GM20431 (cell line): ENCODE measurements at regions not wholly inside any gene's neighbourhood (a gene's known extent, or its start where the extent isn't known, plus 50 kb on each side); places are given as distances from the start of the nearest gene placed in this dataset.

Source experiments
- in situ Hi-C: fragments of 300-500 bp; cut with MseI, MboI; formaldehyde crosslinking; loops from one replicate; pipeline ENCODE4 v1.15.0; 2020; ENCODE audit warnings: low sequenced_read_pairs; ENCODE audit not compliant: unreplicated experiment

DNA sequence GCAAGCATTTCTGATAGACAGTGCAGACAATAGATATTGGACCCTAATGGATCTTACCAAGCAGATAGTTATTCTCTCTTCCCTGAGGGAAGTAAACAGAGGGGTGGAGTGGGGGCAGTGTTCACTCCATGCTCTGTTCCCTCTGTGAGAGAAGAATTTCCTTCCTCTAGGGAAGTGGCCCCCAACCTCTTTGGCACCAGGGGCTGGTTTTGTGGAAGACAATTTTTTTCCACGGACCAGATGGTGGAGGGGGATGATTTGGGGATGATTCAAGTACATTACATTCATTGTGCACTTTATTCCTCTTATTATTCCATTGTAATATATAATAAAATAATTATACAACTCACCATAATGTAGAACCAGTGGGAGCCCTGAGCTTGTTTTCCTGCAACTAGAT lies 459.9 kb downstream of the ADGRL2 start:
- in situ Hi-C loops = no loop called here

DNA sequence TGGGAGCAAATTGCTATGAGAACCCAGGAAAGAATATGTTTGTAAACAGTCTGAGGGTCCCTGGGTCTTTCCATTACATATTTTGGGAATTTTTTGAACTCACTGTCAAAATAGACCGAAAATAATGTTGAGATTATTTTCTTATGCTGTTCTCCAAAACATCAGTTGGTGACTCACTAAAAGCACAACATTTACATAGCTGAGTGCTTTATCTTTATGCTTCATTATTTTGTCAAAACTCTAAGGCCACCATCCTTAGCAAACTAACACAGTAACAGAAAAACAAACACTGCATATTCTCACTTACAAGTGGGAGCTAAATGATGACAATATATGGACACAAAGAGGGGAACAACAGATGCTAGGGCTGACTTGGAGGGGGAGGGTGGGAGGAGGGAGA lies 459.3 kb downstream of the ADGRL2 start:
- in situ Hi-C loops = no loop called here

DNA sequence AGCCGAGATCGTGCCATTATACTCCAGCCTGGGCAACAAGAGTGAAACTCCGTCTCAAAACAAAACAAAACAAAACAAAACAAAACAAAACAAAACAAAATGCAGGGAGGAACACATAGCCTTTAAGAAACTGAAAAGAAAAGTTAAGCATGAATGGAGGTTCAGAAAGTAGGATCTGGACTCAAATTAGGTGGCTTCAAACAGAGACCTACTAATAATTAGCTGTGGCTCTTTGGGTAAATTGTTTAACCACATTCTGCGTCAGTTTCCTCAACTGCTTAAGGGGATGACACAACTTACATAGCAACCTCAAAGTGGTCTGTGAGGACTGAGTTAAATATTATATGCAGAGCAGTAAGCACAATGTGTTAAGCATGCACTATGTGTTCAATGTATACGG lies 458.2 kb downstream of the ADGRL2 start:
- in situ Hi-C loops = no loop called here

DNA sequence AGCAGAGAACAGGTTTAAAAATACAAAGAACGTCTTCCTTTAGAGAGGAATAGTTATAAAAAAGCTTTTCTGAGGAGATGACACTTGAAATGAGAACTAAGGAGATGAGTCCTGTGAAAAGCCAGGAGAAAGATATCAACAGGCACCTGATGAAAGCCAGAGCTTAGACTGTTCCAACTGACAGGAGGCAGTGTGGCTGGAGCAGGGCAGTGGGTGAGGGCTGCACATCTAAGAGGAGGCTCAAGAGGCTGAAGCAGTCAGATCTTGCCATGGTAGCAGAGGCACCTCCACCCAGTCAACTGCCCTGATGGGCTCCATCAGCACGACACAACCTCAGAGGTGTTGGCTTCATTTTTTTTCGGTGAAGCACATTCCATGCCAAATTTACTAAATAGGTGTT lies 445.3 kb downstream of the ADGRL2 start:
- in situ Hi-C loops = no loop called here

DNA sequence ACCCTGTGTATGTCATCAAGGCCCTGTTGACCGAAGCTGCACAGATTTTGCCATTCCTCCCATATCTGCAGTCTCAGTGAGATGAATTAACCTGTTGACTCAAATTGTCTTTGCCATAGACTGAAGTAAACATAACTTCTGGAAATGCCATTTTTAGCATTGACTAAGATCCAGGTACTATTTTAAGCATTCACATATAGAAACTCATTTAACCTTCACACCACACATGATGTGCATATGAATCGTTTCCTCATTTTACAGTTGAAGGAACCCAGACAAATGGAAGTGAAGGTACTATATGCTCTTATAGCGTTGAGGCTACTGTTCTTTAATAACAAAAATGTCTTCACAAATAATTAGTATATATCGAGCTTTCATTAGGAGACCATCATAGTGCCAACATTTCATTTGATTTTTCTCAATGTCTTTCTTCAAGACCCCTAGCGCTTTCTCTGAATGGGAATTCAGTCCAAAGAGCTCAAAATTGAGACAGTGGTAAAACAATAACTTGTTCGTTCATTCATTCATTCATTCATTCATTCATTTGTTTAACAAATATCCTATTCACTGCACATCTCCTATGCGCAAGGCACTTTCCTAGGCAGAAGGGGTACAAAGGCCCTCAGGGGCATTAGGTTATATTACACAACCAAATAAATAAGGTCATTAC lies 444.7 kb downstream of the ADGRL2 start:
- in situ Hi-C loops = no loop called here

DNA sequence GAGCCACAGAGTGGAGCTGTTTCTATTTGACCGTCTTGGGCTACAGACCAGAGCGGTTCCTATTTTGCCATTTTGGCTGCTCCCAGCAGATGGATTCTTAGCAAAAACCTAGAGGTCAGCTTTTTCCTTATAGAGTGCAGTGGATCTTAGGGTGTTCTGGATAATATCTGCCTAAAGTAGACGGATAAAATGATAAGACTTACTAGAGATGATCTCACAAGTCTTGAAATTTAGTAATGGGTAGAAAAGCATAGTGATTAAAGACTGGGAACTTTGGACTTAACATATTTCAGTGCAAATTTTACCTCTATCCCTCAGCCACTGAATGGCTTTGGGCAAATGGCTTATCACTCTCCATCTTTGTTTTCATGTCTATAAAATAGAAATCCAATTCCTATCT lies 439.8 kb downstream of the ADGRL2 start:
- in situ Hi-C loops = no loop called here

DNA sequence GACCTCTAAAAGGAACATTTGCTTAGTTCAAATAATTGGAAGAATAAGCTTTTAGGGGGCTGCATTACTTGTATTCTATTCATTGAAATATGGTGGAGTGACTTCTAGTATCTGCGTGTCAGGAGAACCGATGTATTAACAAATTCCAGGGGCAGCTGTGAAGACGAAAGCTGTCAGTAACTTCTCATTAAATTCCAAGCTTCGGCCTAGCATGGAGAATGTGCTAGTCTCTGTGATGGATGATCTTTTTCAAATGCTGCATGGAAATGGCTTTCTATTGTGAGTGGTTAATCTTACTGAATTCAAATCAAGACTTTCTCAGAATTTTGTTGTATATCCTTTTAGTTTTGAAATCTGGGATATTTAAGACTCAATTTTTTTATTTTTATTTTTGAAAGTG lies 429.9 kb downstream of the ADGRL2 start:
- in situ Hi-C loops = no loop called here

DNA sequence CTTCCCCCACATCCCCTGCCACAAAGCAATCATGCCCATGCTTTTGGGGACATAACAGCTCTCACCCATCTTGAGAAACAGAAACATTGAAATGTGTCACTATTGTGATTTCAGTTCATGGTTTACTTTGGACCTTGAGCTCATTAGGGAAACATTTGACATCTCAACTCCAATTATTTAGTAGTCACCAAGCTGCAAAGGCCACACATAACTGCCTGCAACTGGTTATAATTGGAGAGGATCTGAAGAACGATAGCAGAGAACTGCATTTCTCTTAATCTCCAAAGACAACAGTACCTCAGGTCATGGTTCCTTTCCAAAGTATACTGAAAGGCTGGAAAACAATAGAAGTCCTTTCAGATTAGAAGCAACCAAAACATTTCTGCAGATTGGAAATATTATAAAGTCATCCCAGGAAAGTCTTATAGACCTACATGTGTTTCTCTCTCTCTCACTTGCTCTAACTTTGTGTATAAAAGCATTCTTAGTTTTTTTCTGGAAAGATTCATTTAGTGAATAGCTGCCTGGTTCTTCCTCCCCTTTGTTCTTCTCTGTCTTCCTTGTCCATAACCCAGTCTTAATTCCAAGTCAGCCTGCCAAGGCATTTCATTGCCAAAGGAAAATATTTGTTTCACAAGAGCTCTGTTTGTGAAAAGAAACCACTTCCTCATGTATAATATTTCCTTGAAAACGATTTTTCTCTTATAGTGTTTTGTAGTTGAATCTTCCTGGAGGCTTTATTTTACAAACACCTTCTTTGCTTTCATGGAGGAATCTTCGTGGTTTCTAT lies 426.8 kb downstream of the ADGRL2 start:
- in situ Hi-C loops = no loop called here

DNA sequence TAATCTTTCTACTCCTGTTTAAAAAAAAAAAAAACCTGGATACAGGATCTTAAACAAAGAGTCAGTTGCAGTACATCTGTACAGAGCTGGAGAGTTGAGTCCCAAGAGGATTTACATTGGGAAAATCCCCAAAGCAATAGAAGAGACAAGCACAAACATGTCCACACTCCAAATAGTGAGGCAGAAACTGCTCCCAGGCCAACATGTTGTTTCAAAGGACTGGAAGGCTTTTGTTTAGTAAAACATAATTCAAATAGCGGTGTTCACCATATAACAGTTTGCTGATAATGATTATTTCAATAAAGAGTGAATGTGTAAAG lies 425.4 kb downstream of the ADGRL2 start:
- in situ Hi-C loops = no loop called here

DNA sequence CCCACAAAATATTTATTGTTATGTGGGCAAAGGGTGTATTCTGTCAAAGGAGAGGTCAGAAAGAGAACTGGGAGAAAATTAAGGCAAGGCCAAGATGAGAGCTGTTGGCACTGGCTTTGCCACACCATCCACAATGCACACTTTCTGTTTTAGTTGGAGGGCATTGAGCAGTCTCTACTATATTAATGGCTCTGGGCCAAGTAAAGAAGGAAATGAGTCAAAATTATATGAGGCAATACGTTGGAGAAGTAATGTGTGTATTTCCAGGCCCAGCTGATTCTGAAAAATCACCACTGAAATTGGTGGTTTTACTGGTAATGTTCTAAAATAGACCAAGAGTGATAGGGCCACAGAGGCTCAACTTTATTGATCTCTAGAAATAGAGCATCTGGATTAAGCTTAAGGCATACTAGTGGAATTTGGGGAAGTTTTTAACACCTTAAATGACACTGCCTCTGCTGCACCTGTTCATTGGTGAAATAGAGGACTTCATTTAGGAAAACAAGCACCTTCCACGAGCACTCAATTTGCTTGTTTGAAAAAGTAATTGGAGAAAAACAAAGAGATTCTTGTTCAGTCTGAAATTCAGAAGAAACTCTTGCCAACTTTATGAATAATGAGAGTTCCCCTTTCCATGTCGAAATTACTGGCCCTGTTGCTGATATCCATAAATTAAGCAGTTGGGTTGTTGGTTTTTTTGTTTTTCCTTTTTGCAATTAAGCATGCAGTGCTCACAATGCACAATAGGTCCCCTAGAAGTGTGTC lies 424.9 kb downstream of the ADGRL2 start:
- in situ Hi-C loops = no loop called here

DNA sequence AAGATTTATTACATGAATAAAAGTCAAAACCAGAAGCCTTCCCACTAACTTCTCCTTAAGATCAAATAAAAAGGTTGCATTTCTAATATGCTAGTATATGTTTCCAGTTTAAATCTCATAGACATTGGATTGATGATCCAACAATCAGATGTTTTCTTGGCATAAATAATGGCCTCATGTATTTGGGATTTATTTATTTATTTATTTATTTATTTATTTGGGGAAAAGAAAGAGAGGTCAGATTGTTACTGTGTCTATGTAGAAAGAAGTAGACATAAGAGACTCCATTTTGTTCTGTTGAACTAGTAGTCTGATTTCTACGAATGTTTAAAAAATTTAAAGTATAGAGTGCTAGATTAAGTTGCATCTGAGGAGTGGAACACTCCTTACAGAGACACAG lies 422.4 kb downstream of the ADGRL2 start:
- in situ Hi-C loops = no loop called here

DNA sequence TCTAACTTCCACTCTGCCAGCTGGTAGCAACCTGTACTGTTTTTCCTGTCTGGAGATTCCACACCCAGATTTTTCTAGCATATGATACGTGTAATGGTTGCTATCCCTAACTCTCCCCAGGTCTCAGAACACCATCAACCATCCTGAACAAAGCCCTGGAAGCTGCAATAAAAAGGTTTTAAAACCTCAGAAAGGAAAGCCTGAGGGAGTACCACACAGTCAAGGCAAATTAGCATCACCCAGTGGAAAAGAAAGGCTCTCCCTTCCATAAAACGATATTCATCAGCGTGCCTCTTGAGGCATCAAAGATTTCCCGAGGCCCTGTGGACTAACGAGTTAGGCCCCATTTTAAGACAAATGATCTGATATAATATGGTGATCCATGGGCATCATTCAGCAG lies 421.0 kb downstream of the ADGRL2 start:
- in situ Hi-C loops = no loop called here

DNA sequence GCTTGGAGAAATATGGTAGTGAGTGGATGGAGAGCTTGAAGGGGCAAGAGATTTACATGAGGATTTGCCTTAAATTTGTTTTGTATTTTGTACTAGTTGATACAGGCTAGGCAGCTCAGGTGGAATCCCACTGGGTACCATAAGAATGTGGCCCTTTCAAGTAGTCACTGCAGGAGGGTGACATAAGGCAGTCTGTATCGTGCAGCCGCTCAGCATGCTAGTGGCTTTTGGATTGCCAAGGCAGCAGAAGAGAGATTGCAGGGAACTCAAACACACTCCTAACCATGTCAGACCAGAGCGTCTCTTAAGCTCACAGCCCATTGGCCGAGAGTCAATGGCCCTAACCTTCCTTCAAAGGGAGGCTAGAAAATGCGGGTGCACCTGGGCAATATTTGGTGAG lies 420.0 kb downstream of the ADGRL2 start:
- in situ Hi-C loops = no loop called here

DNA sequence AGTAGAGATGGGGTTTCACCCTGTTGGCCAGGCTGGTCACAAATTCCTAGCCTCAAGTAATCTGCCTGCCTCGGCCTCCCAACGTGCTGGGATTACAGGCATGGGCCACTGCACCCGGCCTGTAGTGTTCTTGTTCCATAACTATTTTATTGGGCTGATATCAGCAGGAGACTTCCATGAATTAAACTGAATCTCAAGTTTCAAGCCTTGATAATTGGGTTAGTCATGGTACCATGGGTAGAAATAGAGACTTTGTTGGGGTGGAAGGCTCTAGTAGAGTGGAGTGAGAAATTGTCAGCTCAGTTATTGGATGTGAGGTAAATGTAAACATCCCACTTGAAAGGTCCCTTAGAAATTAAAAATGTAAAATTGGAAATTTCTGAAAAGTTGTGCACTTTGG lies 419.1 kb downstream of the ADGRL2 start:
- in situ Hi-C loops = no loop called here

DNA sequence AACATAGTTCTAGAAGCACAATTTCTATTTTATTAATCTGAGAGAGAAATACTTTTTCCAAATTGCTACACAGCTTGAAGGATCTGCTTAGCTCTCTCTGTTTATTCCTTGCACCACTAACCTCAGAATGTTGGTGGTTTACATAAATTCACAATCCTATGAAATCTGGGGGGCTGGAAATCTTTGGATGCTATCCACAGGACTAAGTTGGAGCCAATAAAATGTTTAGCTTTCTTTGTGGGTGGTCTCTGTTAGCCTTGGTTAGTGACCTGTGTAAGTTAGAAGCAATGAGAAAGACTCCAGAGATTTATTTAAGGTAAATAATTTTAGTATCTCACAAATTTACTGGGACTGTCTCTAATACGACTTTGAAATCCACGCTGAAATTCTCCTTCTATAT lies 418.1 kb downstream of the ADGRL2 start:
- in situ Hi-C loops = no loop called here

DNA sequence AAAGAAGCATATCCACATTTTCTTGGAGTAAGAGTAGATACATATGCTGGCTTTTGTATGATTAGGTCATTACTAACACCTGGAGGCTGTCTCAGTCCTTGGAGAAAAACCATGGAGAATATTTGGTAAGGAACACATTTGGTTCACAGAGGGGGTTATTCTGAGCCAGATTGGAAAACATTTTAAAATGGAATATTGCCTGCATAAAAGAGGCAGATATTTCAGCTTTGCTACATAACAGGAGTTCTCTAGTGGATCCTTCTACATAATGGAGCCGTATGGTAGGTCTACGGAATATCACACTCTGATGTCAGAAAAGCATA lies 415.1 kb downstream of the ADGRL2 start:
- in situ Hi-C loops = no loop called here

DNA sequence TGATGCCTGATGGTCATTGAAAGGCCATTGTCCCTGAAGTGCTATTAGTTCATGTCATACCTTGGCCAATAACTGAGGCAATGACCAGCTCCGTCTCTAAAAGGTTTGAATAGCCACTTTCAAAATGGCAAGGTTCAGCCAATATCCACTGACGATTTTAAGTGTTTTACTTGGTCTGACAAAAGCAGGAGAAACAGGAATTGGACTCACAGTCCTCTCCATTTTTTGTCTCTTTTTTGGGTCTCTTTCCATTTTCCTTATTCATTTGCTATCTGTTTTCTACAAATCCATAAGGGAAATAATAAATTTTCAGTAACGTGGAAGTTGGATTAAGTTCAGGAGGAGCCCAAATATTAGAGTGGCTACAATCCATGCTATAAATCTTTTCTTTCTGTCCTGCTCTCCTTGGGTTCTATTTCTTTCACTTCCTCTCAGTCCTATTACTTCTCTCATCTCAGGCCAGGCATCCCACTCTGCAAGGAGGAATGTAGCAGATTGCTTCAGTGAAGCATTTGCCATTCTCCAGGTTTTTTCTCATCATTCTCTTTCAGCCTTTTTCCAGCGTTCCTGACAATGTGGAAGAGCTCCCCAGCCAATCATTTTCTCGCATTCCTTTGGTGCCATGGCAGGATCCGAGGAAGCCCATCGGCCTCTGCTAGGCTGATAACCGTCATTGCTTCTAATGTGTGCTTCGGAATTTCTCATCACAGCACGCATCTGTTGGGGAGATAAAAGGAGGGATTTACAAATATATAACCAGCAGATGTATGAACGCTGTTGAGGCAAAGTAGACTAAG lies 414.5 kb downstream of the ADGRL2 start:
- in situ Hi-C loops = no loop called here

DNA sequence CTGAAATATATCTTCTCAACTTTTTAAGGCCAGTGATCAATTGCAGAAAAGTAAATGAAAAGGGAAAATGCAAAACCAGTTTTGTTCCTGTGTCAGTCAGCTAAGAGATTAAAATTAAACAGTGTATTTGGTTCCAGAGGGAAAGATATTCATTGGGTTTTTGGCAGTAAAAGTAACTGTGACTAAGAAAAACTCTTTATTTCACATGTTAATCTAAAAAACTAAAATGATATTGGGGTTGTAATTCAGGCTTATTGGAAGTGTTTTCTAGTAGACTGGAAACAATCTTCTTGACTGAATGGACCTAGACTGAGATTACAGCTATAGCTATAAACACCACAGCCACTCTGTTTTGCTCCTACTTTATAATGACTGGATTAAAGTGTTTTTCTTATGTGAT lies 413.9 kb downstream of the ADGRL2 start:
- in situ Hi-C loops = no loop called here

DNA sequence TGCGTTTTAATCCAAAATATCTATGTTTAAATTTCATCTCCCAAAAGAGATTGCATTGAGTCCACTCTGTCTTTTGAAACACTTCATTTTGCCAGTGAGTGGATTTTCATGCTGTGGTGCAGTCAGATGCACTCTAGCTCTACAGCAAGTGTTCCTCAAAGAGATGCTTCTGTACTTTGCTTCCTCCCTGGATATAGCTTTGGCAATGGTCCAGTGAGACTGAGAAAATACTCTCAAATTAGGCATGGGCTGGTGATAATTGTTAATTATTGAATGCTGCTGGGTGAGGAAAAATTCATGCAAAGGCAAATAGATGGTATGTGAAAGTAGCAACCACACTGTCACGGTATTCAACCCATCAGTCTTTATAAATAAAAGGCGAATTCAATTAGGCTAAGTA lies 396.9 kb downstream of the ADGRL2 start:
- in situ Hi-C loops = no loop called here

DNA sequence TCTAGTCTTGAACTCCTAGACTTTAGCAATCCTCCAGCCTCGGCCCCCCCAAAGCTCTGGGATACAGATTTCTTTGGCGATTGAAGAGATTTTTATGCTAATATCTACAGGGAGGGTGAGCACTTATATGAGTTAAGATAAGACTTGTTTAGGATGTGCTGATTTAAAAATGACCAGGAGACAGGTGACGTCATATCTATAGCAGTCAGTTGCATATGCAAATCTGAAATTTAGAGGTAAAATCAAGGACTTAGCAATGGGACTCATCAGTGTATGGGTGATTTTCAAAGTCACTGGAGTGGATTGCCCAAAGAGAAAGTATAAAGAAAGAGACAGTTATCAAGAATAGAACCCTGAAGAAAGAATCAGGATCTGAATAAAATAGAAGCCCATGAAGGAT lies 394.5 kb downstream of the ADGRL2 start:
- in situ Hi-C loops = no loop called here

DNA sequence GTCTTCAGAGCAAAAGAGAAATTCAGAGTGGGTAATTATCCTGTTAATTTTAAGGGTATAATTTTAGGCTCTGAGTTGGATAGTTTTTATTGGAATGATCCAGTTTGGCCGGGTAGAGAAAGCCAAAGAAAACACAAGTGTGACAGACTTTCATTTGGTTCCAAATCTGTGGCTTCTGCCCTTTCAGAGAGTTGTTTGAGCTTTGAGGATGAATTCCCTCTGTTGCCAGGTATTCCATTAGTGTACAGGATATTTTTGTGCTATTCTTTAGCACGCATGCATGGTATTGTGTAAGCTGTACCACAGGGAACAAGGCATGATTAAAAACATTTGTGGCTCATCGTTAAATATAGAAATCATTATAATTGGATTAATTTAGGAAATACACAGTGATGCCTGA lies 384.4 kb downstream of the ADGRL2 start:
- in situ Hi-C loops = no loop called here
